Body of pancreas (tissue), 4 donors: ENCODE measurements at regions not wholly inside any gene's neighbourhood (a gene's known extent, or its start where the extent isn't known, plus 50 kb on each side); places are given as distances from the start of the nearest gene placed in this dataset.

Source experiments
- ATAC-seq: fragments of 150-250 bp; one replicate; pipeline ENCODE4 v1.9.1; 2016
- DNase-seq, 4 donors: peaks; one replicate each; pipeline ENCODE4 v3.0.0-alpha.2; 2019
- H3K27ac ChIP-seq, 4 donors: fragments of 200-600 bp; sonication (generic); 1 replicate in 3 of 4; 2 replicates in 1 of 4; pipeline versions ENCODE4 v1.5.1 to v1.6.1; 2016 to 2019; ENCODE audit warnings: mild to moderate bottlenecking in 1 of 4, mixed read lengths in 1 of 4, moderate library complexity in 1 of 4
- H3K27me3 ChIP-seq, 2 donors: fragments of 200-600 bp; sonication (generic); one replicate each; pipeline ENCODE4 v1.6.0; 2016; ENCODE audit warnings: mild to moderate bottlenecking in 1 of 2
- H3K36me3 ChIP-seq, 2 donors: fragments of 200-600 bp; sonication (generic); replicated peaks in 1 of 2; 2 replicates each; pipeline ENCODE4 v1.5.1; 2016; ENCODE audit warnings: low read depth in 2 of 2; ENCODE audit not compliant: insufficient read depth in 1 of 2
- H3K4me1 ChIP-seq: fragments of 200-600 bp; sonication (generic); one replicate; pipeline ENCODE4 v1.6.0; 2016
- H3K4me3 ChIP-seq, 2 donors: fragments of 200-600 bp; sonication (generic); 1 replicate in 1 of 2; 2 replicates in 1 of 2; pipeline ENCODE4 v1.5.1; 2016 to 2019
- H3K9me3 ChIP-seq, 3 donors: fragments of 200-600 bp; sonication (generic); 1 replicate in 2 of 3; 2 replicates in 1 of 3; pipeline ENCODE4 v1.5.1; 2016
- POLR2A ChIP-seq, 3 donors: fragments of 450-650 bp; IDR thresholded peaks; one replicate each; pipeline ENCODE4 v1.6.1; 2016; ENCODE audit warnings: antibody characterized with exemption in 3 of 3, mild to moderate bottlenecking in 2 of 3
- WGBS, 2 donors: methylation state at CpG; one replicate each; pipeline ENCODE4 v1.1.5; 2017; 5-methylcytosine and 5-hydroxymethylcytosine counted together
- intact Hi-C: fragments of 100-400 bp; cut with DNase I; formaldehyde crosslinking; loops from one replicate; pipeline ENCODE4 v1.15.1; 2023
- TF ChIP-seq, protein P1 (sequence below), 7 experiments: fragments of 450-650 bp in 4 of 7; fragments of 200-600 bp in 3 of 7; sonication (generic) in 3 of 7; IDR thresholded peaks; one replicate each; pipeline ENCODE4 v1.5.1; 2016 to 2019; ENCODE audit warnings: antibody characterized with exemption in 7 of 7

GRCh38 chr9:115285836-115286235 is 167.9 kb upstream of the TNC start:
- DNase-seq (no peak), ATAC-seq (no peak)
- Histone ChIP-seq H3K36me3 (no peaks in the 10 kb centered on the region), H3K4me1 (no peaks in the 10 kb centered on the region), H3K4me3 (no peak overlapping the region), H3K27me3 (no peaks in the 10 kb centered on the region), H3K27ac (no peak overlapping the region), H3K9me3 (no peaks in the 10 kb centered on the region)
- intact Hi-C loops, result no loop called here
- TF ChIP-seq, protein P1, sequence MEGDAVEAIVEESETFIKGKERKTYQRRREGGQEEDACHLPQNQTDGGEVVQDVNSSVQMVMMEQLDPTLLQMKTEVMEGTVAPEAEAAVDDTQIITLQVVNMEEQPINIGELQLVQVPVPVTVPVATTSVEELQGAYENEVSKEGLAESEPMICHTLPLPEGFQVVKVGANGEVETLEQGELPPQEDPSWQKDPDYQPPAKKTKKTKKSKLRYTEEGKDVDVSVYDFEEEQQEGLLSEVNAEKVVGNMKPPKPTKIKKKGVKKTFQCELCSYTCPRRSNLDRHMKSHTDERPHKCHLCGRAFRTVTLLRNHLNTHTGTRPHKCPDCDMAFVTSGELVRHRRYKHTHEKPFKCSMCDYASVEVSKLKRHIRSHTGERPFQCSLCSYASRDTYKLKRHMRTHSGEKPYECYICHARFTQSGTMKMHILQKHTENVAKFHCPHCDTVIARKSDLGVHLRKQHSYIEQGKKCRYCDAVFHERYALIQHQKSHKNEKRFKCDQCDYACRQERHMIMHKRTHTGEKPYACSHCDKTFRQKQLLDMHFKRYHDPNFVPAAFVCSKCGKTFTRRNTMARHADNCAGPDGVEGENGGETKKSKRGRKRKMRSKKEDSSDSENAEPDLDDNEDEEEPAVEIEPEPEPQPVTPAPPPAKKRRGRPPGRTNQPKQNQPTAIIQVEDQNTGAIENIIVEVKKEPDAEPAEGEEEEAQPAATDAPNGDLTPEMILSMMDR (IDR thresholded peaks at IDR 0.05), result no peak
- no peak for TF ChIP-seq POLR2A (IDR thresholded peaks at IDR 0.05)

DNA sequence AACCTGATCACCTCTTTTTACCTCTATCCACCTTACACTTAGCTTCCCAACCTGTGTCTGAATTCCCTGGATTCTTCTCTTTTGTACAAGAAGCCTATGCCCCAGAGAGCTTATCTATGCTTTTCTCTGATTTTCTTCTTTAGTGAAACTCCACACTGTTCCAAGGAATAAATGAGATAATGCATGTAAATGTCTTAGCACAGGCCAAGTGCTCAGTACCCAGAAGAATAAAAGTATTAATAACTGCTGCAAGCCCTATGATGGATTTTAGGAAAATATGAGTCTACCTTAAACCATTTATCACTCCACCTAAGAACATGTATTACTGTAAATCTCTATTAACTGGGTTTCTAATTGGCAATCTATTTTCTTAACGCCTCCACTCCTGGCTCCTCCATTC is 168.5 kb upstream of the TNC start:
- TF ChIP-seq, protein P1 (IDR thresholded peaks at IDR 0.05), result no peak
- TF ChIP-seq POLR2A (IDR thresholded peaks at IDR 0.05), result no peak
- H3K4me1 ChIP-seq, result no peaks in the 10 kb centered on the region
- H3K27me3 ChIP-seq, result no peaks in the 10 kb centered on the region
- ATAC-seq (no peak), DNase-seq (no peak)
- intact Hi-C loops, result no loop called here
- no peaks in the 10 kb centered on the region for H3K9me3 ChIP-seq
- WGBS, 2 donors, result 64 to 73% methylated on average over 1 of the region's 1 CpG
- H3K27ac ChIP-seq, result no peak overlapping the region
- no peak overlapping the region for H3K4me3 ChIP-seq
- H3K36me3 ChIP-seq, result no peaks in the 10 kb centered on the region

GRCh38 chr9:115289757-115290208 is 171.8 kb upstream of the TNC start:
- Histone ChIP-seq H3K4me3 (no peak overlapping the region), H3K36me3 (no peaks in the 10 kb centered on the region), H3K4me1 (no peaks in the 10 kb centered on the region), H3K27me3 (no peaks in the 10 kb centered on the region), H3K9me3 (no peaks in the 10 kb centered on the region), H3K27ac (no peak overlapping the region)
- TF ChIP-seq, protein P1 (IDR thresholded peaks at IDR 0.05), result no peak
- TF ChIP-seq POLR2A (IDR thresholded peaks at IDR 0.05), result no peak
- DNase-seq (no peak), ATAC-seq (no peak)
- 70 to 84% methylated on average over 1 of the region's 1 CpG for WGBS, 2 donors
- intact Hi-C loops, result no loop called here

DNA sequence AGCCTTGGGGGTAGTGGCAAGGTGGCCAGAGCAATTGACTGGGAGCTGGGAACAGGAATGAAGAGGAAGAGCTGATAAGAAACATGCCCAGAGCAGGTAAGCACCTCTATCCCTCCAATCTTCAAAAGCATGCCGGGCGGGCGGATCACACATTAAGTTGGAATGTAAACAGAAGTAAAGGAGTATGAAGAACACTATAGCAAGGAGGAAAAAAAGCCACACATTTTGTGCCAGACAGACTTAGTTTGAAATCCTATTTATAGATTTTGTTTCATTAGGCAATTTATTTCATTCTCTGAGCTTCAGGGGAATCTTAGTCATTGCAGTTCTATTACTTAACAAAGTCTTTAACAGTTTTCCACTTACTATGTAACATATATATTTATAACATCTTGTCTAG is 173.9 kb upstream of the TNC start:
- TF ChIP-seq, protein P1 (IDR thresholded peaks at IDR 0.05), result no peak
- no peak for TF ChIP-seq POLR2A (IDR thresholded peaks at IDR 0.05)
- no peak overlapping the region for H3K4me3 ChIP-seq
- 23 to 36% methylated on average over 3 of the region's 3 CpGs for WGBS, 2 donors
- H3K27ac ChIP-seq, result no peak overlapping the region
- no peaks in the 10 kb centered on the region for H3K9me3 ChIP-seq
- DNase-seq (no peak), ATAC-seq (no peak)
- no peaks in the 10 kb centered on the region for H3K4me1 ChIP-seq
- H3K27me3 ChIP-seq, result no peaks in the 10 kb centered on the region
- H3K36me3 ChIP-seq, result no peaks in the 10 kb centered on the region
- intact Hi-C loops, result no loop called here

GRCh38 chr9:115292584-115293279 is 174.8 kb upstream of the TNC start:
- Histone ChIP-seq H3K27ac (no peak overlapping the region), H3K36me3 (no peaks in the 10 kb centered on the region), H3K9me3 (no peaks in the 10 kb centered on the region), H3K4me1 (no peaks in the 10 kb centered on the region), H3K27me3 (no peaks in the 10 kb centered on the region), H3K4me3 (no peak overlapping the region)
- intact Hi-C loops, result no loop called here
- 55 to 69% methylated on average over 4 of the region's 4 CpGs for WGBS, 2 donors
- no peak for ATAC-seq
- no peak for DNase-seq
- TF ChIP-seq, protein P1 (IDR thresholded peaks at IDR 0.05), result no peak
- no peak for TF ChIP-seq POLR2A (IDR thresholded peaks at IDR 0.05)
